Coronary artery (tissue), 2 donors: ENCODE measurements at regions not wholly inside any gene's neighbourhood (a gene's known extent, or its start where the extent isn't known, plus 50 kb on each side); places are given as distances from the start of the nearest gene placed in this dataset.

Source experiments
- DNase-seq: peaks from one replicate; pipeline ENCODE4 v3.0.0-alpha.2; 2017; ENCODE audit warnings: low spot score
- H3K27ac ChIP-seq, 2 donors: fragments of 200-600 bp; sonication (generic); one replicate each; pipeline ENCODE4 v1.5.1; 2016 to 2019
- H3K4me3 ChIP-seq: fragments of 200-600 bp; sonication (generic); 2 replicates; pipeline ENCODE4 v1.5.1; 2016; ENCODE audit warnings: mild to moderate bottlenecking, moderate library complexity
- TF ChIP-seq, protein P1 (sequence below): fragments of 200-600 bp; sonication (generic); IDR thresholded peaks from one replicate; pipeline ENCODE4 v1.5.1; 2019; ENCODE audit warnings: antibody characterized with exemption

DNA sequence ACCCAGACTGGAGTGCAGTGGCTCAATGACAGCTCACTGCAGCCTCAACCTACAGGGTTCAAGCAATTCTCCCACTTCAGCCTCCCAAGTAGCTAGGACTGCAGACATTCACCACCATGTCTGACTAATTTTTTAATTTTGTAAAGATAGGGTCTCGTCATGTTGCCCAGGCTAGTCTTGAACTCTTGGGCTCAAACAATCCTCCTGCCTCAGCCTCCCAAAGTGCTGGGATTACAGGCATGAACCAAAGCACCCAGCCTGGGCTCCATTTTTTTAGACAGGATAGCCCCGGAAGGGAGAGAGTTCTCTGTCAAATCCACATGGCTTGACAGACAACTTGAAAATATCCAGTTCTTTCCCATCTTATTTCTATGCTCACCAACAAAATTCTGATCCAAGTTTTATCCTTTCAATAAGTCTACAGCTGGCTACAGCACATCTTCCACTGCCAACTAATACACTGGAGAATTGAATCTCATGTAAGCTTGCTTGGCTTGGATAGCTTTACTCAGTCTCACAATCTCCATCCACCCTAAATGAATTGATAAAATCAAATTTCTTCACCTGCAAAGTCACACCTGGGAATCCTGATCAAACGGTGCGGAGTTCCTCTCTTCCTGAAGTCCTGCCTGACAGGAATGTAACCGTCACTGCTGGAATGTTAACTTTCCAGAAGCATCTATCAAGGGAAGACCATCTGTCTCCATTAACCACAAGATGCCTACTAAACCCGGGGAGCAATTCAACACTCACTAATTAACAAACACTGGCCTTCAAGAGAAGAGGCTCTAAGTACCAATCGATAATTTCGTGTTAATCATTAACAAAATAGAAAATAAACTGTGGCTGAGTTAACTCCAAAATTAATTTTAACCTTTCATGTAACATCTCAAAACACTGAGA lies 239.7 kb upstream of the MKLN1 start:
- no peak overlapping the region for H3K27ac ChIP-seq
- no peak for DNase-seq
- TF ChIP-seq, protein P1, sequence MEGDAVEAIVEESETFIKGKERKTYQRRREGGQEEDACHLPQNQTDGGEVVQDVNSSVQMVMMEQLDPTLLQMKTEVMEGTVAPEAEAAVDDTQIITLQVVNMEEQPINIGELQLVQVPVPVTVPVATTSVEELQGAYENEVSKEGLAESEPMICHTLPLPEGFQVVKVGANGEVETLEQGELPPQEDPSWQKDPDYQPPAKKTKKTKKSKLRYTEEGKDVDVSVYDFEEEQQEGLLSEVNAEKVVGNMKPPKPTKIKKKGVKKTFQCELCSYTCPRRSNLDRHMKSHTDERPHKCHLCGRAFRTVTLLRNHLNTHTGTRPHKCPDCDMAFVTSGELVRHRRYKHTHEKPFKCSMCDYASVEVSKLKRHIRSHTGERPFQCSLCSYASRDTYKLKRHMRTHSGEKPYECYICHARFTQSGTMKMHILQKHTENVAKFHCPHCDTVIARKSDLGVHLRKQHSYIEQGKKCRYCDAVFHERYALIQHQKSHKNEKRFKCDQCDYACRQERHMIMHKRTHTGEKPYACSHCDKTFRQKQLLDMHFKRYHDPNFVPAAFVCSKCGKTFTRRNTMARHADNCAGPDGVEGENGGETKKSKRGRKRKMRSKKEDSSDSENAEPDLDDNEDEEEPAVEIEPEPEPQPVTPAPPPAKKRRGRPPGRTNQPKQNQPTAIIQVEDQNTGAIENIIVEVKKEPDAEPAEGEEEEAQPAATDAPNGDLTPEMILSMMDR, result no peak
- H3K4me3 ChIP-seq, result no peak overlapping the region

DNA sequence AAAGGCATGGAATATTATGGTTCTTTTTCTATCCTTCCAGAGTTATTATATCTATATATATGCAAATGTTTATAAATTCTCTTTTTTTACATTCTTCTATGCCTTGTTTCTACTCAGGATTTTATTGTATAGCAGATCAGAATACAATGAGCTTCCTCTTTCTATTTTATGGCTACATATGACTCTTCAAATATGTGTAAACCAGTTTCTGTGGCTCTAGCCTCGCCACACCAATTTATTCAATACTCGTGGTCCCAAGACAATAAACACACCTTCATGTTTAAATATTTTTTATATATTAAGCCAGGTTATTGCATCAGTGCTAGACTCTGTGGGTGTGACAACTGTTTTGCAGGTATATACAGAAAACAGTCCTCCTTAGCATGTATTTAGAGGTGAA lies 237.5 kb upstream of the MKLN1 start:
- DNase-seq, result no peak
- TF ChIP-seq, protein P1, result no peak
- no peak overlapping the region for H3K4me3 ChIP-seq
- H3K27ac ChIP-seq, result no peak overlapping the region

DNA sequence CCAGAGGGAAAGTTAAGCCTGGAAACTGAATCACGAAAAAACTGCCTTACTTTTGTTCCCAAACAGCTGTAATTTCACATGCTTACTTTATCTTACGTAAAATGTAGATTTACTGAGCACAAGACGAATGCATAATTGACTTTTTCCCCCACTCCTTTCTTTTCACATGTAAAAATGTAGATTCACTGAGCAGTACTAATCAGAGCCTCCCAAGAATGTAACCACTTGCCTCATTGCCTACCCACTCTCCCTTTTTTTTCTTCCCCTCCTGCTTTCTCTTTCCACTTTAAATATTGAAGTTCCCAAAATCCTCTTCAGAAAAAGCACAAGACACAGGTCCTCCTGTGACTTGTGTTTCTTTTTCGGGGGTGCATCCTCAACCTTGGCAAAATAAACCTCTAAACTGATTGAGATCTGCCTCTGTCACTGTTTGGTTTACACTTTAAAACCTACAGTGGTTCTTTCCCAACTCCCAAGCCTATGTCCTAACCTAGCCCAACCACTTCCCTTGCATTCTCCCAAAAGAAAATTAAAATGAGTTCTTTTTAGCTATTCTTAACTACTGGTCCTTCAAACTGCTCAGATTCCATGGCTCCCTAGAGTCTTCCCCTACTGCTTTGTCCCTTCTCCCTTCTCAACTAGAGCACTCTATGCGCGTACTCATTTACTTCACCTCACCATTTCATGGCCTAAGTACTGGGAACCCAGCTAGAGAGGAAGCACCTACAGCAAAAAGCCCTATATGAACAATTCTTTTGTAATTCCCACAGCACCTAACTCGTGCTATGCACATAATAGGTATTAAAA lies 236.6 kb upstream of the MKLN1 start:
- H3K4me3 ChIP-seq, result no peak overlapping the region
- no peak for DNase-seq
- no peak overlapping the region for H3K27ac ChIP-seq
- TF ChIP-seq, protein P1, result no peak

DNA sequence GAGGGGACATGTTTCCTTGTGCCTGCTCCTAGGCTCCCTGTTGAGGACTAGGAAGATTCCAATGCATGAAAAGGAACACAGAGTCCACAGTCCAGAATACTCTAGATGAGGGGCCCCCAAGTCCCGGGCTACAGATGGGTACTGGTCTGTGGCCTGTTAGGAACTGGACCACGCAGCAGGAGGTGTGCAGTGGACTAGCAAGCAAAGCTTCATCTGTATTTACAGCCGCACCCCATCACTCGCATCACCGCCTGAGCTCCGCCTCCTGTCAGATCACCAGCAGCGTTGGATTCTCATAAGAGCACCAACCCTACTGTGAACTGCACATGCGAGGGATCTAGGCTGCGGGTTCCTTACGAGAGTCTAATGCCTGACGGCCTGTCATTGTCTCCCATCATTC lies 233.0 kb upstream of the MKLN1 start:
- H3K4me3 ChIP-seq, result no peak overlapping the region
- DNase-seq, result no peak
- TF ChIP-seq, protein P1, result no peak
- no peak overlapping the region for H3K27ac ChIP-seq

DNA sequence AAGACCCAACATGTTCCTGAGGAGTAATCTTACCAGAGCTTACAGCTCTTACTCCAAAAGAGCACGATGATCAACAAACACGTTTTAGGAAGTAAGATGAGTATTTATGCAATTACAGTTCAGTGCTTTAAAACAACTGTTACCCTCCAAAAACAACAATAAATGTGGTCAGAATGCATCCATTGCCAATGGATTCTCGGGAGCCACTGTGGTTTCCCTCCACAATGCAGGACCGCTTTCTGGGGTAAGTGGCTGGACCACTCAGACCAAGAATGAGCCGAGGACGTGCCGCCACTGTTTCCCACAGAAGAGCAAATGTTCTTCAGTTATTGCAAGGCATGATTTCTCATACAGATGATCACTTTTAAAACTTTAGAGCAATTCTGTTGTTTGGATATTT lies 232.3 kb upstream of the MKLN1 start:
- Histone ChIP-seq H3K27ac (no peak overlapping the region), H3K4me3 (peak overlapping the region; percentile 31)
- TF ChIP-seq, protein P1, result no peak
- DNase-seq, result no peak

DNA sequence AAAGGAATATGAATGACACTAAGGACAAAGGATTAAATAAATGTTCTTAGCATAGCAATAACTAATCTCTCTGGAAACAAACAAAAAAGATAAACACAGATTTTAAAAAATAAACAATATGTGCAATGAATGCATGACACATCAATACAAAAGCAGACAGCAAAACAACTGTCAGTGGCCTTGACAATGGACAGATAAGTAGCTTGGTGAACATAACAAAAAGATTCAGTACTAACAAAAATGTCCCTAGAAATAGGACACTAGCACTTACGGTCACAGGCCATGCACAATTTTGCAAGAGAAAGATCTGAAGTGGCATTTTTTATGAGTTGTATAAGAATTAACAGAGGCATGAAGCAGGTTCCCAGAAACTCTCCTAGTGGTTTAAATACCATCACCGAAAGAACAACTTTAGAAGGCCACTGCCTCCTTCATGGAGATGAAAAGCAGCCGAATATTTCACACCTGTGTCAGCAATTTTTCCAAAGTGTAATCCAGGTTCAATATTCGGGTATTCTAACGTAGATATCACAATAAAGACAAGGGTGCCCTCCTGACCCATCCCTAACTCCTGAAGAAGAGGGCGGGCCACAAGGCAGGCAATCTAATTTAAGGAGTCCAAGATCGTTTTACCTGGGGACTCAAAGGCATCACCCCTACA lies 231.3 kb upstream of the MKLN1 start:
- TF ChIP-seq, protein P1, result no peak
- H3K27ac ChIP-seq, result no peak overlapping the region

More for the DNA sequence above, 231.3 kb upstream of the MKLN1 start:
- peak overlapping the region; percentile 22 for H3K4me3 ChIP-seq
- DNase-seq, result no peak
